Head of caudate nucleus (tissue), 42 donors: ENCODE measurements at regions not wholly inside any gene's neighbourhood (a gene's known extent, or its start where the extent isn't known, plus 50 kb on each side); places are given as distances from the start of the nearest gene placed in this dataset.
"Not testable (repeated sequence)": the region's sequence is repeated elsewhere in the genome, so short reads cannot be mapped to it uniquely, and the experiment has no call there.

ENCODE experiments used
- DNase-seq, 42 donors: peaks; one replicate each; pipeline versions ENCODE4 v3.0.0 to v3.0.0-alpha.2; 2020 to 2021; ENCODE audit warnings: mixed read lengths in 7 of 42
- intact Hi-C: fragments of 100-400 bp; cut with DNase I; formaldehyde crosslinking; loops from one replicate; pipeline ENCODE4 v1.15.0; 2022

GRCh38 chr21:28078126-28078525 lies 914.6 kb downstream of the LTN1 start:
- intact Hi-C loops = no loop called here
- DNase-seq = no peak

DNA sequence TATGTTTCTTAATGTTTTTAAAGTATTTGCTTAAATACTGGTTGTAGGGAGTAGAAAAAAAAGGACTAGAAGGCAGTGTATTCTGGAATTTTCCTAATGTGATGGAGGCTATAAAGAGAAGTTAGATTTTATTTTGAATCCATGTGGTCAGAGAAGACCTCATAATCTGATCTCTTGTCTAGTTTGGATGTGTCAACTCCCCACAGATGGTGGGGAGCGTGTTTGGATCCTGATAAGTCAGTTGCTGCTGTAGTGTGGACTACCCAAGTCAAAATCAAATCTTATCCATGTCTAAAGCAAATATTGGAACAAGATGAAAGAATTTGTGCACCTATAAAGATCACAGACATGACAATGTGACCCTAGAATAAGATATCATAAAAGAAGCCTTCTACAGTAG lies 918.0 kb downstream of the LTN1 start:
- intact Hi-C loops = no loop called here
- no peak for DNase-seq

DNA sequence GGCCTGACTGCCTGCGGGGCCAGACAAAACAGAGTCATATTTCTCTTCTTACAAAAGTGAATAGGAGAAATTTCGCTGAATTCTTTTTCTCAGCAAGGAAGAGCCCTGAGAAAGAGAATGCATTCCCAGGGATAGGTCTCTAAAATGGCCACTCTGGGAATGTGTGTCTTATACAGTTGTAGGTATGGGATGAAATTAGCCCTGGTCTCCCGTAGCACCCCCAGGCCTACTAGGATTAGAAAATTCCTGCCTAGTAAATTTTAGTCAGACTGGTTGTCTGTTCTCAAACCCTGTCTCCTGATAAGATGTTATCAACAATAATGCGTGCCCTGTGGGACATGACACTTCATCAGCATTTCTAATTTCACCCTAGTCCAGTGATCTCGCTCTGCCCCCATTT lies 920.1 kb downstream of the LTN1 start:
- DNase-seq = no peak
- intact Hi-C loops = no loop called here

DNA sequence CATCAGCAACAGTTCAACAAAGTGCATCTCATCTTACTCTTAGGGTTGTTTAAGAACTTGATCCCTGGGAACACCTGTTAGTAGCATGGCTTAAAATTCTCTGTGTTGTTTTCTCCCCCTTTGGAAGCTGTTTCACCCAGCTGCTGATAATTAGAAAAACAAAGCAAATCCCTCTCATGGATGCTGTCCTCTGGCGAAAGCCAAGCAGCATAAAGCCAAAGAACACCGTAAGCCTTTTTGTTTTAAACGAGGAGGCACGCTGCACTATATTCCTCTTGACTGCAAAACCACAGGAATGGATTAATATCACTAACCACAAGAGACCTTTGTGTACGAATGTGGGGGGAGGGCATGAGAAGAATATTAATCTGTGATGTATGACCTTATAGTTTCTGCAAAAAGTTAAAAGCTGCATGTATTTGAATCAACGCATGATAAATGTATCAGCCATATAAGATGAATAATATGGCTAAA lies 923.2 kb downstream of the LTN1 start:
- intact Hi-C loops = no loop called here
- no peak for DNase-seq

GRCh38 chr21:28068455-28069358 lies 924.0 kb downstream of the LTN1 start:
- intact Hi-C loops = no loop called here
- DNase-seq = no peak

- intact Hi-C loops = no loop called here
- DNase-seq = no peak
These were observed 925.9 kb downstream of the LTN1 start for GRCh38 chr21:28066596-28067387.

- DNase-seq = no peak
- intact Hi-C loops = no loop called here
These were observed 926.6 kb downstream of the LTN1 start for GRCh38 chr21:28066076-28066475.

DNA sequence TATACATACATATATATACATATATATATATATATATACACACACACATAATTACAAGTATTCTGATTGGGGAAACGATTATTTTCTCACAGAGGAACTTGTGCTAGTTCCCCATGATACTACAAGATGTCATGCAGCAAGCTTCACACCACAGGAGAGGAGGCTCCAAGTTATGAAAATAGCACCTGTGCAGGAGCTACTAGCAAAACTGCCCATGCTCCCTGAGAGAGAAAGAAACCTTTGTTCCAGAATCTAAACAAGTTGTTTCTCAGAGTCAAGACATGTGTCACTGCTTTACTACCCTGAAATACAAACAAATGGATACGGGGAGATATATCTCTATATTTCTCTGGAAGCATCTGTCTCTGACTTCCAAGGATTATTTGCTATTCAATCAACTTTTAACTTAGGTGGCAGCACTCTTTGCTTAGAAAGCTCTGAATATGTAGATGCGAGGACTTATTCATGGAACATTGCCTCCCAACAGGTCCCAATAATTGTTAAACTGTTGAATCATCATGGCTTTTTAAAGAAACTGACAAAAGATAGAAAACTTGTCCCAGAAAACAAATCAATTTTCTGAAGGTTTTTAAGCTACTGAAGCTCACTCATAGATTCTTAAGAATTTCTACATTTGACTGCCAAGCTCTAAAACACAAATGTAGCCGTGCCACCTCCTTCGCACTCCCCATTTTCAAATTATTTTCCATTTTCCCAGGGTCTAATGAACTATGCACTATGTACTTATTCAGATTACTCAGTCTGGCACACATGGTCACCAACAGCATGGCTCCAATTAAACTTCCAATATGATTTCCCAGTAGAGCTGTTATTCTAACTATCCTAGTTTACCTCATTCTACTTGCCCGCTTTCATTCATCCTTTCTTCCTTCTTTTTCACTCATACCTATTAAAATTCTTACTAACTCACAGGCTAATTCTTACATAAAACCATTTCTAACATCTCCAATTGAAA lies 929.1 kb downstream of the LTN1 start:
- peak in 1 of 42 donors; percentile 25 for DNase-seq
- intact Hi-C loops = no loop called here

DNA sequence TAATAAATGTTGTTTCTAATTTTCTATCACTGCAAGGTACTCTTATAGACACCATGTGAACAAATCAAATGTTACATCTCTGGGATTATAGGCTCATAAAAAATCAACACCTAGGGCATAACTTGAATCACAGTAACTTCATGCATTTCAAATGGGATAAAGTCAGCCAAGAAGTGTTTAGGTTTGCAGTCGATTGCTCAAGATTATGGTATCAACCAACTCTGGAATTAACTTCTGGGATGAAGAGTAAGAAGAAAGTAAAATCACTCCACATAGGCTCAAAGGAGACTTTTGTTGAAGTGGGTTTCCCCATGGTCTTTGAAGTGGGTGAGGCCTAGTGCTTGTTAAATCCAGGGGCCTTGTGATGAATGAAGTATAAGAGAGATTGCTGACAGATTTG lies 939.7 kb downstream of the LTN1 start:
- not testable (repeated sequence) for DNase-seq
- intact Hi-C loops = loop anchor here (5.0 to 10.0 kb wide), 2 partner anchors 282 to 1201 kb away; no protein-coding TSS in a partner anchor

GRCh38 chr21:28051649-28052048 lies 941.0 kb downstream of the LTN1 start:
- intact Hi-C loops = loop anchor here (5.0 to 10.0 kb wide), 2 partner anchors 283 to 1199 kb away; no protein-coding TSS in a partner anchor
- peak in 10 of 42 donors; percentile 2 to 69 (median 12) for DNase-seq

DNA sequence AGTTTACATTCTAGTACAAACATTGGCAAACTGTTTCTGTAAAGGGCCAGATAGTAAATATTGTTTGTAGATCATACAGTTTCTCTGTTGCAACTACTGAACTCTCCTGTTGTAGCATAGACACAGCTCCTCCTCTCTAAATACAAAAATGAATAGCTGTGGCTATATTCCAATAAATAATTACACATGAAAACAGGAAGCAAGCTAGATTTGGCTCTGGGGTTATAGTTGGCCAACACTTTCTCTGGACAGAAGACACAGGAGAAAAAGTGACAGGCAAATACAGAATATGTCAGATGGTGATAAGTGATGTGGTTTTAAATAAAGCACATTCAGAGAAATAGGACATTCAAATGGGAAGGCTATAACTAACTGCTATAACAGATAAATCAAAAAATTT lies 957.0 kb downstream of the LTN1 start:
- DNase-seq, intact Hi-C loops: not testable (repeated sequence)

- intact Hi-C loops, DNase-seq: not testable (repeated sequence)
These were observed 957.8 kb downstream of the LTN1 start for GRCh38 chr21:28034916-28035315.

DNA sequence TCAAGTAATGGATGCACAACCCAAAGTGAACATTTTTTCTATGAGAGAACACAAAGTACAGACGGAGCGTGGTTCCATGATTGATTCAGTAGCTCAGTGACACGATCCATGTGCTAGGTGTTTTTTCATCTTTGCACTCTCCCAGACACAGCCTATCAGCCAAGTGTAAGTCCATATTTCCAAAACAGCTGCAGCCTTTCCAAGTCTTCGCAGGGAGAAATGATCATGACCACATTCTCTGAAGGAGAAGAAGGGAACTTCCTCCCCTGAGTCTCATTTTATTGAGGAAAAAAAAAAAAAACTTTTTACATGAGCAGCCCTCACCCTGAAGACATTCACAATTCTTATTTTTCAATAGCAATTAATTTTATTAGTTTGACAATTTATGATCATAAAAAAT lies 958.3 kb downstream of the LTN1 start:
- intact Hi-C loops, DNase-seq: not testable (repeated sequence)

DNA sequence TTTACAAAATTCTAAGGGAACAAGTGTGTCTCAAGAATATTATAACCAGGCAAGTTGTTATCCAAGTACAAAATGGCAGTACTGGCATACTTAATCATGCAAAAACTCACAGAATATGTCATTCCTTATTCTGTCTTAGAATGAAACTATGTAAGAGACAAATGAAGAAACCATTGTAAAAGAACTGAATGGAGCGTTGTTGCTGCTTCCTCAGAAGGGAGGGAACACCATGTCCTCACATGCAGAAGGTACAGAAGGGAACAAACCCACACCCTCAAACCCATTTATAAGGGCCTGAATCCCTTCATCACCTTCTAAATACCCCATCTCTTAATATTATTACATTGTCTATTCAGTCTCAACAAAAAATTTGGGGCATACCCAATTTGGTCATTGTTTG lies 960.0 kb downstream of the LTN1 start:
- intact Hi-C loops, DNase-seq: not testable (repeated sequence)

DNA sequence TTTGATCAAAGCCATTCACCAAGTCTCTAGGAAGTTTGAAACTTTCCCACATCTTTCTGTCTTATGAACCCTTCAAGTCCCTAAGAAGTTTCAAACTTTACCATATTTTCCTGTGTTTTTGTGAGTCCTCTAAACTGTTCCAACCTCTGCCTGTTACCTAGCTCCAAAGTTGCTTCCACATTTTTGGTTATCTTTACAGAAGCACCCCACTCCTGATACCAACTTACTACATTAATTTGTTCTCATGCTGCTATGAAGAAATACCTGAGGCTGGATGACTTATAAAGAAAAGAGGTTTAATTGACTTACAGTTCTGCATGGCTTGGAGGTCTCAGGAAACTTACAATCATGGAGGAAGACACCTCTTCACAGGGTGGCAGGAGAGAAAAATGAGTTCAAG lies 961.6 kb downstream of the LTN1 start:
- intact Hi-C loops, DNase-seq: not testable (repeated sequence)

GRCh38 chr21:28025111-28025510 lies 967.6 kb downstream of the LTN1 start:
- no peak for DNase-seq
- intact Hi-C loops = no loop called here

GRCh38 chr21:28018741-28019669 lies 973.7 kb downstream of the LTN1 start:
- intact Hi-C loops = no loop called here
- peak; percentile 25 to 92 (median 76) for DNase-seq

DNA sequence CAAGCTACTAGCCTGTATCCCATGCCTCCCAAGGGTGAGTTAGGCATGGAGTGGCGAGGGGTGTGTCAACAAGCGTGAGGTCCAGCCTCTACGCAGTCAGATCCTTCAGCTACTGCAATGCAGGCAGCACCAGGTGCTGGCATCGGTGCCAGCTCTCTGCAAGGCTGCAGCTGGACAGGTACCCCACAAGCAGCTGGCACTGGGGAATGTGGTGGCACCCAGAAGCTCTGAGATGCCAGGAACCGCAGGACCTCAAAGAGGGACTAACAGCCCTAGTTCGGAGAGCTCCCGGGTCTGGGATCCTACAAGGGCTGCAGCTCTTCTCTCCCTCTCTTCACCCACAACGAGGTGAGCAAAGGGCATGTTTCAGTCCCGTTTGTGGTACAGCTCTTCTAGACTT lies 974.5 kb downstream of the LTN1 start:
- peak in 1 of 42 donors; percentile 6 for DNase-seq
- intact Hi-C loops = no loop called here
